NCI-H1417 (cell line): ENCODE measurements at regions not wholly inside any gene's neighbourhood (a gene's known extent, or its start where the extent isn't known, plus 50 kb on each side); places are given as distances from the start of the nearest gene placed in this dataset.

Source experiments
- DNase-seq, 3 experiments: peaks; one replicate each; lab custom pipeline; 2025; lab: John Stamatoyannopoulos, UW

DNA sequence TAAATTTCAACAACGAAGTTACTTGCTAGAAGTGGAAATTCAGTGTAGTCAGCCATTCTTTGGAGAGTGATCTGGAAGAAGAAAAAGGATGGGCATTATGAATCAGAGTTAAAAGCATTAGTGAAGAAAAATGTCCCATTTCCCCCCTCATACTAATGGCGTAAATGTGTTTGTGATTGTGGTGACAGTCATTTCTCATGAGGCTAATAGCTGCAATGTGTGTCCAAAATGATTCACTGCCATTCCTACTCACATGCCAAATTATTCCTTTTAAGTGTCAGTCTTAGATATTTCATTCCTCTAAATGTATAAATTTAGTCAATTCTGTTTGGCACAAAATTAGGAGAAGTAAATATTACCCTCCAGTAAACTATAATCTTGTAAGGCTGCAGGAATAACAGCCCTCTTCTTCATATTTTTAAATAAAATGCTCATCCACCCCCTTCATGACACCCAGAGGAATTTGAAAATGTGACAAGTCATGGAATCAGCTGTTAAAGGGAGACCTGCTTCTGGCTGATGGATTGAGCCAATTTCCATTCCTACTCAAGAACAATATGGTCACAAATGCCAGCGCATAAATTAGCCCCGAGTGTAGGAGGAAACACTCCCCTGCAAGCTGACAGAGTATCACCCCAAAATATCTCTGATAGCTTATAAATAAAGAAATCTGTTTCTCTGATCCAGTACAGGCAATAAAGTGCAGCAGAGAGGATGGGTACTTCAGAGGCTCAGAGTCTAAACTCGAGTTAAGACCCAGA lies 912.3 kb upstream of the SEL1L start:
- DNase-seq = no peak

DNA sequence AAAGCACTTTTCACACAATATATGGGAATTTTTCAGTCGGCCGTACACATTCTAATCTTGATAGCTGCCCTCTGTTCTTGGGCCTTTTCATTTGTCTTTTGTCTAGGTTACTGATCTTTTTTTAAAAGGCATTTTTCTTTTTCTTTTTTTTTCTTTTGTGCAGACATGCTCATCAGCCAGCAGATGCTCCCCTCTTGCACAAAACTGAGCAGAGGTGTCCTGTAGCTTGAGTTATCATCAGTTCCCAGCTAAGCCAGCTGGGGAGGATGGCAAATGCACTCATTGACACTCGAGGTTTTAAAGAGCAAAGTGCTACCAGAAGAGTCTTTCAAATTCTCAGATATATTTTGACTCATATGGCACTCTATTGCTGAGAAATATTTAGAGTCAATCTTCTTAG lies 913.9 kb upstream of the SEL1L start:
- peak in 1 of 3 experiments; percentile 38 for DNase-seq

DNA sequence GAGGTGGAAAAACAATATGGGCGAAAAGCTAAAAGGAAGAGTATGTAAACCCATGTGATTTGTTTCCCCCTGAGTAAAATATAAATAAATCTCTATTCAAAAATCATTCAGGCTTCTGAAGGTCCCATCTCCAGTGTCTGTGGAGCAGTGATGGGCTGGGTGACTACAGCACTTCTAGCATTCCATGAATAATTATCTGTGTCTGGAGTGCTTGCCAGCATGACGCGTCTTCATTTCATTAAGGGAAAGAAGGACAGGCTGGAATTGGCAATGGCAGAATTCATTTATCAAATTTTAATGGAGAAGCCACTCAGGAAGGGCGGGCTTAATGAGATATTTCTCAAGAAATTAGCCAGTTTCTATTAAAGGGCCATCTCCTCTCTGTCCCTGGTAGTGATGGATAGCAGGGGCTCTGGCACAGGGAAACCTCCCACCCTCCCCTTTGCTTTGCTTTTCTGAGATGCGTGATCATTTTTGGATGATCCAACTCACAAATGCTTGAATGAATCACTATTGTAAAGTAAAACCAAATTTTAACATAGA lies 916.3 kb upstream of the SEL1L start:
- DNase-seq = peak in 1 of 3 experiments; percentile 10

DNA sequence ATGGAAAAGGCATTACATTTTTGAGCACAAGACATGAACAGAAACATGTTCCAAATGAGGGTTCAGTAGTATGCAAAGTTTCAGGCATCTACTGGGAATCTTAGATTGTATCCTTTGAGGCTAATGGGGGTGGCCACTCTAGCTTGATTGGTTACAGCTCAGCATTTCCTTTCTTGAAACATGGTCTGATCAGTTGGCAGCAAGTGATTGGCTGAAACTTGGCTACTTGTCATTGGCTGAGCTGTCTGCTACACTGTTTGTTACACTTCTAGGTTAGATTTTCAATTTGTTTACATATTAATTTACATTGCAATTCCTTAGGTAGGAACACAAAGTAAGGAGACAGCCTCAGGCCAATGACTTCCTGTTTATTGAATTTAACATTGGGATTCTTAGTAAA lies 918.0 kb upstream of the SEL1L start:
- no peak for DNase-seq

DNA sequence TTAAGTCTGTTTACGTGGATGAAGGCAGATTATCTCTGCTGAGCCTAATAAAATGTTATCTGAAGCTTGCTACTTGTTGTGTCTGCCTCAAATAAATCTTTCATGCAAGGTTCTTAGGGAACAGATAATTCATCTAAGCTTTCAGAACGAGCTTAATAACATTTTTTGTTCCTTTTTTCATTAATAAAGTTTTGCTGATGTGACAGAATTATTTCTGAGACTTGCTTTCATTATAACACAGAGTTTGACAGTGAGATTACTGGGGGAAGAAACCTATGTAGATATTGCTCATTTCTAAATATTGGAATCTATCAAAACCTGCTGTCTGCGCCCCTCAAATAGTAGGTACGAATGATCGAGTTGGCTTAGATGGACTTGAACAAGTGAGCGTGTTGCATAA lies 948.7 kb upstream of the SEL1L start:
- DNase-seq = no peak

DNA sequence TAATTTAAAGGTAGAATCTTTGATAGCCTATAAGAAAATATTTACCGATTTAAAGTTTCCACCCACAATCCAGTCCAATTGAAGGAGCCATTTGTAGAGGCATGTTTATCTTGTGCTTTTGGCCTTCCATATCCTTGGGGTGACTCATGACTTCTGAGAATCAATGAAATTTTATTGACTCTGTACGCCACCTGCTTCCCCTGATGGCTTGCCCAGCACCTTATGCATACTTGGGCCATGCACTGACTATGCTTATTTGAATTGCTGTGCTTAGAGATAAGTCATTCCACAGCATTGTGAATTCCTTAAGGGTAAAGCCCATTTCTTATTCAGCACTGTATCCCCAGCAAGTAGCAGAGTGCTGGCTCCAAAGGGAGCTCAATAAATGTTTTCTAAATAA lies 954.8 kb upstream of the SEL1L start:
- no peak for DNase-seq

DNA sequence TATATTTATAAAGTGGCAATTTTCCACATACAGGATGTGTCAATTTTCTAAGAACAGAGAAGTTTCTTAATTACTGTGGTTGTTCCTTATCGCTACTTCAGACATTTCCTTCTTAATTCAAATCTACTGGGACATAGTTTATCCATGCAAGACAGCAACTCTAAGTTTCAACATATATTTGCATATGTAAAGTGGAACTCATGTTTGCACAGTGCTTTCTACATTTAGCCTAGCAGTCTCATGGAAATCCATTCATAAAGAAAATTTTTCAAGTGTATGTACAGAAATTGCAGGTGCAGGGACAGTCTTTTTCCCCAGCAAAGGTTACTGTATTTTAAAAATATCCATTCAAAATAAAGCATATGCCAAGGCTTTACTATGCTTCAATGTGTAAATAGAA lies 956.7 kb upstream of the SEL1L start:
- DNase-seq = no peak

DNA sequence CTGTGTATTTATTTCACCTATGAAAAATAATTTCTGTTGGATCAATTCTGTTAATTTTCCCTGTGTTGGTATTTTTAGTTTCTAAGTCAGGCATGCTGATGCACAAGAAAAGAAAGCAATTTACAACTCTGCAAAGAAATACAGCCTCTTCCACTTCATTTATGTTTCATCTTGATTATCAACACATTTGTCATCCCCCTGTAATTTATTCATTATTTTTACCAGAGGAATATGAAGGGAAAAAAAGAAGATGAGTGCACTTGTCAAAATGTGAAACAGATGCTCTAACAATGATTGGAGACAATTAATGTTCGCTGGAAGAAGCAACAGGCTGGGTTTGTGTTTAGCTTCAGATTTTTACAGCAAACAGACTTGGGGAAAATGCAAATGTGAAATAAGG lies 958.5 kb upstream of the SEL1L start:
- peak in 1 of 3 experiments; percentile 38 for DNase-seq

DNA sequence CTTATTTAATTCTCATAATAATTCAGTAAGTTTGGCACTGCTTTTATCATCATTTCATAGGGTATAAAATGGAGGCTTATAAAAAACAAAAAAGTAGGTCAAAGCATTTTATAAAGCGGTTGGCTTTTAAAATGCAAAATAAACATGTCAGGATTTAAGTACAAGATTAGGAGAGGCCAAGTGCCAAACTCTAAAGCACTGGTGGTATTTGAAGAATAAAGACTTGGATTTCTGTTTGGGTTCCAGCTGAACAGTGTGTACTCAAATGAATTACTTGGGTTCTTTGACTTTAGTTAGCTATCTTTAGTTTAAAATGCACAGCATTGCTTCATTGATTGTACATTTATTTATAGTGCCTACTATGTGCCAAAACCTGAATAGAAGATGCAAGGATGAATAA lies 966.6 kb upstream of the SEL1L start:
- DNase-seq = no peak

DNA sequence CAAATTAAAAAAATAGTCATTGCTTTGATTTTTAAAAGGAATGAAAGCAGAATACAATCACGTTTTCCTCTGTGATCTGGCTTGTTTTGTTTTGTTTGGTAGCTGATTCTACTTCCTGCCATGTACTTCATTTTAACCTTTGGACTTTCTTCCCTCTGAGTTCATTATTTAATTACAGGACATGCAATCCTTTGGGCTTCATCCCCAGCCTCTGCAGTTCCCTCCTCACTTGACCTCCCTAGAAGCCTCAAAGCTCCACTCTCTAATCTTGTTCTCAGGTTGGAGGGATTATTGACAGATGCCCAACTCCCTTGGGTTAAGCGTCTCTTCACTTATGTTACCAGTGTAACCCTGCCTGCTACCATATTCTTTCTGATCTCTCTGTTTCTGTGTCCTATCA lies 967.9 kb upstream of the SEL1L start:
- peak in 1 of 3 experiments; percentile 9 for DNase-seq

DNA sequence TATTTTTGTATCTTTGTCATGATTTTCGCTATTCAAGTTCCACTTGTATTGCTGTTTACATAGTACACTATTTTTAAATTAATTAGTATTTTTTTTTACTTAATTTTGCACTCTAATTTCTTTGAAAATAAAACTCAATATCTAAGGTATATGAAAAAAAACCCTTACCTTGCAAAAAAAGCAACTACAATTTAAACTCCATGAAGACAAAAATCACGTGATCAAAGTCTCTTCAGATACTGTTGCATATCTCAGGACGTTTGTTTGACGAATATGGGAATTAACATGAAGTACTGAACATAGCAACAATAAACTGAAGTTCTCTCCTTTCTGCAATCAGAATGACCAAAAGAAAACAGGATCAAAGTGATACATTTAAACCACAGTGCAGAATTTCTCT lies 968.4 kb upstream of the SEL1L start:
- no peak for DNase-seq

DNA sequence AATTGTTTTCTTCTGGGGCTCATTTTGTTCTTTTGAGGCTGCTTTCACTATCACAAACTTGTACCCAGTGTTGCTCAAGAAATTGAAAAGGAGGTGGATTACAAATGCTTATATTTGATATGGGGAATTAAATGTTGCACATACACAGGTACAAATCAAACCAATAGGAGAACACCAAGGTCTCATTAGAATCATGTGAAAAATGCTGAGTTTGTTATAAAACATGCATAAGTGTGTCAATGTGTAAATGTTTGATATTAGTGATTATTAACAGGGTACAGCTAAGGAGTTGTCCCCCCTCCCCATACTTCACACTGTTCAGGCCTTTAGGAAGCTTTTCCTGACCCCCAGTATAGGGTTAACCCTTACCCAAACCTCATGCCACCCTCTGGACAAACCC lies 971.2 kb upstream of the SEL1L start:
- no peak for DNase-seq

DNA sequence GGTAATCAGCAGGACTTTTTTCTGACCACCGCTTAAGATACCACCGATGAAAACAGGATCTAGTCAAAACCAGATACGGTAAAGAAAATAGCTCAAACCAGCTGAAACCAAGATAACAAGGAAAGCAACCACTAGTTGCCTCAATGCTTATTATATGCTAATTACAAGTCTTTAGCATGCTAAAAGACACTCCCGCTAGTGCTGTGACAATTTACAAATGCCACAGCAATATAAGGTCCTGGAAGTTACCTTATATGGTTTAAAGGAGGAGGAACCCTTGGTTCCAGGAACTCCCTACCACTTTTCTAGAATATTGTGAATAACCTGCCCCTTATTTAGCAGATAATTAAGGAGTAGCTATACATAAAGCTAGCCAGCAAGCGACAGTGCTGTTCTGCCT lies 976.4 kb upstream of the SEL1L start:
- DNase-seq = no peak

DNA sequence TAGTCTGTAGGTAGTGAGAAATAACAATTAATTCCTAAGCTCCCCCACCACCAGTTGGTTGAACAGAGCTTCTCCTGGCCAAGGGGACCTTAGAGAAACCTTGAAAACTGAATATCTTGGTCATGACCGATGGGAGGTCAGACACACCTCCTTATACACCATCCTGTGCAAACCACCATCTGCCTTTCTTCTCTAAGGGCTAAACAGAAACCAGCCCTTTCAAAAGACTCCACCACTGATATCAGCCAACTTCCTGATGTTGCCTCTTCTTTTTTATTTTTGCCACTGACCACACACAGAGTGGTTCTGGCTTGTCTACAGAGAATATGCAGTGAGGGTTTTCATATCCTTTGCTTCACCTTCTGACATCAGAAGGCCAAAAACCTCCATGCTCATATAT lies 977.7 kb upstream of the SEL1L start:
- DNase-seq = no peak

DNA sequence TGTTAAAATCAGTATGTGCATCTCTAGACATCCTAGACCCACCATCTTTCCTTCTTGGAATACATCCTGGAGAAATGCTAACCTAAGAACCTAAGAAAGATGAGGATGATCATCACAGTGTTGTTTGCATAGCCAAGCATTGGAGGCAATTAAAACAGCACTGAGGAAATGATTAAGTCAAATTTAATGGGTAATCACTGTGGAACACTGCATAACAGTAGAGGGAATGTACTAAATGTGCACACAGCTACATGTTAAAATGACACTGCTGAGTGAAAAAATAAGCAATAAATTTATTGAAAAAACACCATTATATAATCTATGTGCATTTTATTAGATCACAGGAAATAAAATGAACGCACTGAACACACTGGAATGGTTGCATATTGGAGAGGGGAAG lies 987.1 kb upstream of the SEL1L start:
- DNase-seq = no peak

DNA sequence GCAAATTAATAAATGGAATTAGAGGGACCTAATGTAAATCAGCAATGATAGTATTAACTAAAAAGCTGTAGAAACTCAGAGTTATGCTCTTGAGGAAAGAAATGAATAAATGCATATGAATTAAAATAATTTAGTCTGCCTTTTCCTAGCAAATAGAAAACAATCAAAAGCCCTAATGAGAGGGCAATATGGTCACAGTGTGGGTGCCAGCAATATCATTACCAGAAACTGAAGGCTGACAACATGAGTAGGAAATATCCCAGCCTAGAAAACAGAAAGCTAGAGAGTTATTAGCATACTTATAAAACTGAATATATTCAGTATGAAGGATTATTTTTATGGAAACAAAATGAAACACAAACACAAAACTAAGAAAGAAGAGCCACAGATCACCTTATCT lies 987.5 kb upstream of the SEL1L start:
- no peak for DNase-seq

DNA sequence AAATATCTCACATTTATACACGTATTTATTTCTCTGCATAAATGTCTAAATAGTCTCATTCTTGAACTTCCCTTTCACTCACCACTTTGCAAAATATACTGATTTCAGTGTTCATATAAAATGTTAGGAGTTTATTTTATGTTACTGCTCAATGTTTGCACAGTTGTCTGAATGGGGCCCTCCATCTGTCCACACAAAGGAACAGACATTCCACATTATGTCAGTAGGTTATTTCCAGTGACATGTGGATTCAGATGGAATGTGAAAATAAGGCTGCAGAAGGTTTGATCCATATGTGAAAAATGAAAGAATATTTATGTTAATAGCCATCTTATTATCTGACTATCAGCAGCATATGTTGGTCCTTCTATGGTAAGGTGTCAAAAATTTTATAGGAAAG lies 994.4 kb upstream of the SEL1L start:
- peak in 1 of 3 experiments; percentile 64 for DNase-seq

DNA sequence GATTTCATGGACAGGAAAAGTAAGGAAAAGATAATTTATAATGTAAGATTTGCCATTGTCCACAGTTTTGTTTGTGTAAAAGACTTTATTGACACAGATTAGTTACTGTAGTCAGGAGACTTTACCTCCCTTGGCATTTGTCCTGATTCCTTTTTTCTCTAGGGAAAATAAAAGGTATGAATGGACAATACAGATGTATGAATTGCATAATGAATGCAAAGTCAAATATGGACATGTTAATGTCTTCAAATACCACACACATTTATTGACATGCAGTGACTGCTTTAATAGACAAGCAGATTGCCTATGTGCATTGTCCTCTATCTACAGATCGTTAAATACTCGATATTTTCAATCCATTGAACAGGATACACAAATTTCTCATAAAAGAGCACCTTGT lies 999.7 kb upstream of the SEL1L start:
- no peak for DNase-seq

DNA sequence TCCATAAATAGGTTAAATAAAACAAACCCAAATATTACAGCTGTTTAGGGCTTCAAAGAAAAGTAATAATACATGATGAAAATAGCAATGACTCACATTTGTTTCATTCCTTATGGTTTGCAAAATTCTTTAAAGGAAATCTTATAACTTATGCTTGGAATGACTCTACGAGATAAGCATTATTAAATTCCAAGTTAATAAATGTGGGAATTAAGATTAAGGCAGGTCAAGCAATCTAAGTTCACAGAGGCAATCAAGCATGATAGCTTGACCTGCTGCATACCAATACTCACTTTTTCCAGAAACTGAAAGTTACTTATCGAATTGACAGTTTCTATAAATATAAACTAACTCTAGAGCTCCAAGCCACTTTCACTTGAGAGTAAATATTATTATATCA lies 1002.9 kb upstream of the SEL1L start:
- DNase-seq = no peak

DNA sequence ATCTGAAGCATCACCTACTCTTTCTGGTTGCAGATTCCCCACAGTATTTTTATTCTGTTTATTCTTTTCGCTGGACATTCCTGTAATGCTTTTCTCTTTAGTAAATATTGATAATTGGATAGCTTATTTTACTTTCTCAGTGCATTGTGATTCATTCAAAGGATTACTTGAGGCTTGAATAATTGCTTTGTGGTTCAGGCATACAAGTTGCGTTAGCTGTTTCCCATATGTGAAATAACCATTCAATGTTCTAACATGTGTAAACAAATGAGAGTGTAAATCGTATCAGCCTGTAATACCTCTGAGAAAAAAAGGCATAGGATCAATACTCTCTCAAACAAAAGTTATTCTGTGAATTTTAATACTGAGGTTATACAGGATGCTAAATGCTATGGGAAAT lies 1004.2 kb upstream of the SEL1L start:
- peak in 2 of 3 experiments; percentile 14 to 73 for DNase-seq

DNA sequence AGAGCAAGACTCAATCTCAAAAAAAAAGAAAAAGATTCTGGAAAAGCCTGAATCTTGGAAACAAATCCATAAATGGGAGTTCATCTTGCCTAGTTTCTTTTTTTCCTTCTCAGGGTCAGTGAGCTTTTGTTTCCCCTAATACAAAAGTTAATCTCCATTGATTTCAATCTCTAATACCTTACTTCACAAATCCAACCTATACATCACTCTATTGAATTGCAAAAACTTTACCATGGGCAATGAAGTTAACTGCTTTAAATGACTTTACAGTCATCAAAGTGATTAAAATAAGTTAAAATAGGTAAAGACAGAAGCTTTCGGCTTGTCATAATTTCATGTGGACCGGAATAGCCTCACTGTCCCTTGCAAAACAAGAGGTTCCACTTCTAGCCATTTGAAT lies 1012.7 kb upstream of the SEL1L start:
- no peak for DNase-seq

DNA sequence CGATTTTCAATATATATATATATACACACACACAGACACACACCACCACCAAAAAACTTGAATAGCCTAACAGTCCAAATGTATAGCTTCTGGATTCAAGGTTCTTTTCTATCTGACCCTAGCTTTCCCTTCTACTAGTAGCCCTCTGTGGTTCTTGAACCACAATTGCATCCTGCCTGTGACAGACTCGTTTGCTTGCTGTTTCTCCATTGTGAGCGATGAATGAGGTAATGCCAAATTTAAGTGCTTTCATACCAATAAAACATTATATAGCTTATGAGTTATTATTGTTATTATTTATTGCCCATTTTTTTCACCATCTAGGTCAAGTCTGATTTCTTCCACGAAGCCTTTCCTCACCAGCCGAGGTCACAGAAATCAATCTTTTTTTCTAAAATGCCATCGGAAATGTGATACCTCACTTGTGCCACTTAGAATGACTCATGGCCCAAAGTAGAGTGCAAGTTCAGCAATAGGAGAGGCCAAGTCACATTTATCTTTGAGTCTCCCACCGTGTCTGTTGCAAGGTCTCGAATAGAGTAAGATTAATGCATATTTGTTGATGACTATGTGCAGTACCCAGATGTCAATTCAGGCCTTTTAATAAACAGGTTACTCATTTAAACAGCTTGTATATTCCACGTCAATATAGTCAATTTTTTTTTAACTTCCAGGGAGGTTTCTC lies 1015.8 kb upstream of the SEL1L start:
- no peak for DNase-seq

DNA sequence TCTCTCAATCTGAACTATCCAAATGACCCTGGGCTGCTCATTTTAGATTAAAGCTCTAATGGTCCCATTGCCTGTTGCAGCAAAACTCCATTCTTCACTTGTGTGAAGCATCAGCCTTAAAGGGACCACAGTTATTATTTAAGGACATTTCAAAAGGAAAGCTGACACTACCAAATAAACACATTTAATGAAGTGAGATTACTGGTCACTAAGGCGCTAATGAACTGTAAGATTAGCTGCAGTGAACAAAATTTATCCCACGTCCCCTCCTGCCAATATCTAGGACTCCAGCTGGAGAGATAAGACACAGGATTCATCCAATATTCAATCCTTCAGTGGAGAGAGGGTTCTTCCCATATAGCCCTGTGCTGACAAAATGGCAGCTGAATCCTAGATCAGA lies 1029.2 kb upstream of the SEL1L start:
- DNase-seq = no peak

DNA sequence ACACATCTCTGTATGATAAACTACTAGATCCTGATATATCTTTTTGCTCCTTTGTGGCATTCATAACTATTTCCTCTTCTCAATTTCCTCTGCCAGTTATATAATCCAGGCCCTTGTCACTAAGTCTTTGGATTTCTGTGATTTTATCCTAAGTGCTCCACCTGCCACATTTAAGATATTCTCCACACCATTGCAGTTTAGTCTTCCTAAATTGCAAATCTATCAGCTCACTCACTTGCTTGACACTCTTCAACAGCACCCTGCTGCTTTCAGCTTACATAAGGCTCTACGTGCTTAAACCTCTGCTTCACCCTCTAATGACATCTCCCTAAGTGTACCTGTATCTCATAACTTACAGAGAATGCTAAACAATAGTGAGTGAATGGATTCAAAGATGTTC lies 1032.2 kb upstream of the SEL1L start:
- peak; percentile 7 to 71 (median 27) for DNase-seq
